GM12878 (cell line): ENCODE measurements at regions not wholly inside any gene's neighbourhood (a gene's known extent, or its start where the extent isn't known, plus 50 kb on each side); places are given as distances from the start of the nearest gene placed in this dataset.

Experiments
- ATAC-seq: fragments of 200-7000 bp; cut with Tn5 transposase; 3 replicates; pipeline ENCODE4 v1.9.1; 2020; ENCODE audit warnings: mild to moderate bottlenecking, moderate library complexity
- BruUV-seq: library from RNA; stranded (reverse); fragments of 400-500 nt; replicated peaks from 2 replicates; lab custom pipeline; 2021; lab: Mats Ljungman, UMichigan
- CTCF ChIA-PET: fragments of 300-600 bp; sonication (Branson Sonifier 250); formaldehyde crosslinking; extraction: SDS; loops from one replicate; lab custom pipeline; 2021; ENCODE audit warnings: inconsistent platforms; lab: Yijun Ruan, JAX
- POLR2A ChIA-PET: fragments of 350-600 bp; formaldehyde crosslinking; extraction: SDS; loops from one replicate; lab custom pipeline; 2021; ENCODE audit warnings: inconsistent platforms; lab: Charles Lee
- RAD21 ChIA-PET: fragments of 300-600 bp; sonication (Branson Sonifier 250); formaldehyde crosslinking; loops from one replicate; lab custom pipeline; 2023; ENCODE audit warnings: antibody characterized with exemption; ENCODE audit not compliant: unreplicated experiment; lab: Charles Lee
- SMC1A ChIA-PET: fragments of 300-600 bp; sonication (Branson Sonifier 250); formaldehyde crosslinking; loops from one replicate; lab custom pipeline; 2023; ENCODE audit not compliant: unreplicated experiment, uncharacterized antibody; lab: Charles Lee
- DNase-seq: peaks from one replicate; pipeline ENCODE4 v3.0.0-alpha.2; 2011; ENCODE audit warnings: low read depth, low spot score
- FAIRE-seq: peaks from 3 replicates; lab custom pipeline; 2011; peaks lifted over from hg19 to GRCh38; lab: Jason Lieb, UNC
- H2AFZ ChIP-seq: 2 replicates; pipeline ENCODE4 v1.6.0; 2011; ENCODE audit warnings: low read depth, low read length, control low read depth; ENCODE audit not compliant: control insufficient read depth
- H3K27ac ChIP-seq: 2 replicates; pipeline ENCODE4 v1.5.1; 2011; ENCODE audit warnings: control low read depth; ENCODE audit not compliant: control insufficient read depth, insufficient read depth
- H3K27me3 ChIP-seq, 2 experiments: replicated peaks in 1 of 2; 2 replicates each; pipeline versions ENCODE4 v1.6.0 to v1.6.1; 2011; ENCODE audit warnings: low read length in 1 of 2; ENCODE audit not compliant: control insufficient read depth in 2 of 2, insufficient read depth in 2 of 2
- H3K36me3 ChIP-seq, 2 experiments: 2 replicates each; pipeline ENCODE4 v1.5.1; 2011; ENCODE audit warnings: low read length in 1 of 2; ENCODE audit not compliant: control insufficient read depth in 2 of 2, insufficient read depth in 2 of 2
- H3K4me1 ChIP-seq: 2 replicates; pipeline ENCODE4 v1.6.1; 2011; ENCODE audit warnings: mild to moderate bottlenecking, low read length, moderate library complexity, mixed read lengths; ENCODE audit not compliant: control insufficient read depth, insufficient read depth
- H3K4me2 ChIP-seq: 2 replicates; pipeline ENCODE4 v1.6.0; 2011; ENCODE audit warnings: control low read depth; ENCODE audit not compliant: control insufficient read depth, insufficient read depth
- H3K4me3 ChIP-seq: fragments of 200-600 bp; sonication (generic); 2 replicates; pipeline ENCODE4 v1.5.1; 2016
- H3K79me2 ChIP-seq: 2 replicates; pipeline ENCODE4 v1.6.0; 2011; ENCODE audit warnings: low read length; ENCODE audit not compliant: control insufficient read depth, insufficient read depth
- H3K9ac ChIP-seq: 2 replicates; pipeline ENCODE4 v1.8.0; 2011; ENCODE audit warnings: low read length, control low read depth, mixed read lengths; ENCODE audit not compliant: control insufficient read depth, insufficient read depth
- H3K9me3 ChIP-seq: replicated peaks from 3 replicates; pipeline ENCODE4 v1.5.1; 2011; ENCODE audit warnings: mild to moderate bottlenecking, low read length; ENCODE audit not compliant: control insufficient read depth, insufficient read depth
- H4K20me1 ChIP-seq: 2 replicates; pipeline ENCODE4 v1.6.0; 2011; ENCODE audit not compliant: control insufficient read depth, insufficient read depth
- CREM ChIP-seq: IDR thresholded peaks from 2 replicates; pipeline ENCODE4 v1.6.1; 2014; ENCODE audit warnings: antibody characterized with exemption, low read depth
- EZH2 ChIP-seq: IDR thresholded peaks from 2 replicates; pipeline ENCODE4 v1.6.1; 2012; ENCODE audit warnings: low read depth, mild to moderate bottlenecking, control low read depth, inconsistent platforms, low read length, borderline replicate concordance; ENCODE audit not compliant: control insufficient read depth
- HCFC1 ChIP-seq: fragments of 150-350 bp; IDR thresholded peaks from 2 replicates; pipeline ENCODE4 v1.6.1; 2014; ENCODE audit warnings: low read length
- IKZF2 ChIP-seq, 2 experiments: fragments of 450-650 bp; IDR thresholded peaks; 2 replicates each; pipeline ENCODE4 v1.6.1; 2017; ENCODE audit warnings: mild to moderate bottlenecking in 2 of 2, moderate library complexity in 2 of 2
- KDM1A ChIP-seq: fragments of 200-600 bp; sonication (generic); IDR thresholded peaks from 2 replicates; pipeline ENCODE4 v1.6.1; 2016; ENCODE audit warnings: borderline replicate concordance
- MTA3 ChIP-seq: IDR thresholded peaks from 2 replicates; pipeline ENCODE4 v1.6.1; 2012; ENCODE audit warnings: low read length, inconsistent platforms, borderline replicate concordance
- NFYA ChIP-seq: IDR thresholded peaks from 2 replicates; pipeline ENCODE4 v1.6.1; 2011; ENCODE audit warnings: low read depth, mild to moderate bottlenecking, low read length, improper control_type of control experiment, borderline replicate concordance
- ZNF622 ChIP-seq: fragments of 450-650 bp; IDR thresholded peaks from 2 replicates; pipeline ENCODE4 v1.6.1; 2017; ENCODE audit warnings: mild to moderate bottlenecking, inconsistent platforms
- WGBS: methylation state at CpG from one replicate; pipeline ENCODE4 v1.1.6; 2016; ENCODE audit warnings: low lambda C conversion rate; ENCODE audit not compliant: insufficient replicate concordance, insufficient coverage; ENCODE audit errors: missing lambda C conversion rate; 5-methylcytosine and 5-hydroxymethylcytosine counted together
- in situ Hi-C: fragments of 300-500 bp; cut with MboI; formaldehyde crosslinking; loops from 9 replicates; pipeline ENCODE4 v1.14.3; 2018; ENCODE audit warnings: mixed read lengths
- intact Hi-C: fragments of 100-400 bp; cut with micrococcal nuclease; formaldehyde crosslinking; loops from one replicate; pipeline ENCODE4 v1.14.2; 2022; ENCODE audit not compliant: unreplicated experiment

DNA sequence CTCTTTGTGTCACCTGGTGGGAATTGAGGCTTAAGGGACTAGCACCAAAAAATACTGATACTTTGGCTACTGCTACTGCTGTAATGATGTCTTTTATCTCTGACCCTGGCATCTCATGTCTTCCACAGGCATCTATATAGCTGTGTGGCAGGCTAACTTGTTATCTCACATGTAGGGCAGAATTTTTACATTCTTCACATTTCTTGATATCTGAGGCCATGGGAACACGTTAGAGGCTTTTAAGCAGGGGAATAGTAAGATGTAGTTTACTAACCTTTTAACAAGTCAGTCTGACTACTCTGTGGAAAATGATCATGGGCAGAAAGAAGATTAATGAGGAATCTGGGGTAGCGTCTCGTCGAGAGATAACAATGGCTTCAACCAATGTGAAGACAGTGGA, 498.4 kb downstream of the PCNX1 start:
- 95% methylated on average over 4 of the region's 4 CpGs for WGBS
- Histone ChIP-seq H2AFZ (no peak overlapping the region), H3K9ac (no peak overlapping the region), H3K4me2 (no peak overlapping the region), H3K4me3 (no peak overlapping the region), H3K27ac (no peak overlapping the region), H3K4me1 (peaks cover 13% of the 10 kb centered on the region; the same call in 1 of the 2 replicates), H3K36me3 (peaks cover 2% of the 10 kb centered on the region in 2 experiments; a peak in 3 of 4 replicates), H3K27me3 (no peaks in the 10 kb centered on the region), H3K9me3 (no peaks in the 10 kb centered on the region; the same call in 1 of the 3 replicates), H4K20me1 (no peaks in the 10 kb centered on the region), H3K79me2 (peaks cover 70% of the 10 kb centered on the region)
- in situ Hi-C loops: loop anchor here (10.0 kb wide), 1 partner anchor 271 kb away; no protein-coding TSS in a partner anchor
- FAIRE-seq (no peak), ATAC-seq (no peak), DNase-seq (no peak)
- BruUV-seq: no TSS peak
- TF ChIP-seq CREM: peak; percentile 33; the same call in 1 of the 2 replicates
- no peak for TF ChIP-seq EZH2
- intact Hi-C loops: no loop called here
- POLR2A ChIA-PET: interaction anchor here (0.8 to 1.6 kb wide), 3 partner anchors 10 to 81 kb away, joined by 3 to 4 read pairs (median 3); no protein-coding TSS in a partner anchor
- RAD21 ChIA-PET: interaction anchor here (0.8 to 3.6 kb wide), 12 partner anchors 25 to 347 kb away, joined by 3 to 68 read pairs (median 4); no protein-coding TSS in a partner anchor
- SMC1A ChIA-PET: interaction anchor here (0.6 to 5.8 kb wide), 16 partner anchors 19 to 328 kb away, joined by 3 to 57 read pairs (median 4); no protein-coding TSS in a partner anchor
- CTCF ChIA-PET: interaction anchor here (0.9 to 5.1 kb wide), 6 partner anchors 44 to 263 kb away, joined by 3 to 89 read pairs (median 5); no protein-coding TSS in a partner anchor

DNA sequence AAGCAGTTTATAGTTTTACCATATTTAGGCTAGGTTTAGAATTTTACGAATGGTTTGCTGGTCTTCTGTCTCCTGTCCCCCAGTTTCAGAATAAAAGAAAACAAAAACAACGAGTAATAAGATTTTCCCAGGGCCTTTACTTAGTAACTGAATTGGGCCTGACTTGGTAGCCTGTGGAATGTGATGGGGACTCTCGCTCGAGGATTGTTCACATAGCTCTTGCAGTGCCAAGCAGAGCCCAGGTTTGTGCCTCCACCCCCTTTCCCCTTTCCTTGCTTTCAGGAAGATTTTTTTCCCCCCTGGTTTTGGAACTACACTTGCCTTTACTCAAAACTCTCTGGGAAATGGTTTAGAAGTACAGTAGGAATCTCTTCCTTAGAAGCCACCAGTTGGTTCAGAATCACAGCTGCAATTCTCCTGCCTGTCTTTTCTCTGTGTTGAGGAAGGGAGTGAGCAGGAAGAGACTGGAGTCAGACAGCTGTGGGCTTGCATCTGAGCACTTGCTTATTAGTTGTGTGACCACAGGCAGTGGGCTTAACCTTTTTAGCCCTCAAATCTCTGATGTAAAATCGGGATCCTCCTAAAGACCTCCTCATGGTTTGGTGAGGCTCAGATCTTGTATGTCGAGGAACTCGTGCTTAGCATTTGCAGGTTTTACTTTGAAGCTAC, 501.2 kb downstream of the PCNX1 start:
- Histone ChIP-seq H3K36me3 (peaks cover 2 to 9% of the 10 kb centered on the region in 2 experiments; a peak in 3 of 4 replicates), H4K20me1 (no peaks in the 10 kb centered on the region), H2AFZ (no peak overlapping the region), H3K27ac (no peak overlapping the region), H3K4me2 (no peak overlapping the region), H3K4me3 (no peak overlapping the region), H3K9ac (no peak overlapping the region), H3K9me3 (peaks cover 2% of the 10 kb centered on the region; the same call in 2 of the 3 replicates), H3K4me1 (peaks cover 4% of the 10 kb centered on the region; the same call in 1 of the 2 replicates), H3K79me2 (peaks cover 64% of the 10 kb centered on the region), H3K27me3 (no peaks in the 10 kb centered on the region)
- in situ Hi-C loops (loop anchor here (10.0 kb wide), 1 partner anchor 274 kb away; no protein-coding TSS in a partner anchor), intact Hi-C loops (no loop called here)
- RAD21 ChIA-PET: interaction anchor here (1.3 kb wide), 1 partner anchor 115 kb away, joined by 3 read pairs; no protein-coding TSS in a partner anchor
- TSS peak; percentile 15 for BruUV-seq
- 81% methylated on average over 7 of the region's 7 CpGs for WGBS
- SMC1A ChIA-PET: interaction anchor here (5.8 kb wide), 1 partner anchor 23 kb away, joined by 54 read pairs; no protein-coding TSS in a partner anchor
- CTCF ChIA-PET: interaction anchor here (1.0 to 1.8 kb wide), 3 partner anchors 9 to 270 kb away, joined by 3 to 4 read pairs (median 3); no protein-coding TSS in a partner anchor
- FAIRE-seq (no peak), DNase-seq (no peak), ATAC-seq (no peak)
- POLR2A ChIA-PET: interaction anchor here (1.0 to 1.4 kb wide), 2 partner anchors 9 to 58 kb away, joined by 3 read pairs; no protein-coding TSS in a partner anchor
- TF ChIP-seq MTA3: no peak
- no peak for TF ChIP-seq IKZF2 (IDR thresholded peaks at IDR 0.05)
- TF ChIP-seq NFYA: no peak
- no peak for TF ChIP-seq CREM
- no peak for TF ChIP-seq ZNF622
- TF ChIP-seq KDM1A: no peak
- TF ChIP-seq HCFC1: no peak
